ENCODE measurements at regions not wholly inside any gene's neighbourhood (a gene's known extent, or its start where the extent isn't known, plus 50 kb on each side); places are given as distances from the start of the nearest gene placed in this dataset.

DNA sequence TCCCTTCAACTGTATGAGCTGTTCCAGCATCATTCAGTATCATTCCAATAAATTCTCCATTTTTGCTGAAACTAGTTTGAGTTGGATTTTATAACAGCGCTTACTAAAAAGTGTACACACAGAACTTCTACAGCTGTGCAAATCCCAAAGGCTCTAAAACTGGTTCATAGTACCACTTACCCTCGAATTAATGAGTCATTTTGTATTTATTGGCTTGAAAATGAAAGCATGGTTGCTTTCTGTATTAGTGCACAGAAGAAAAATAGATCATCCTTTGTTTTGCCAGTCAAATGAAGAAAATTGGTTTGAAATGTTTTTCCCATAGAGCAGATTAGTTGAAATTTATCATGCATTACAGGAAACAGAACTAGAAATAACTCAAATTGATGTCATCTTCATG, 268.3 kb upstream of the CPNE8 start:
- TF ChIP-seq, protein P1, sequence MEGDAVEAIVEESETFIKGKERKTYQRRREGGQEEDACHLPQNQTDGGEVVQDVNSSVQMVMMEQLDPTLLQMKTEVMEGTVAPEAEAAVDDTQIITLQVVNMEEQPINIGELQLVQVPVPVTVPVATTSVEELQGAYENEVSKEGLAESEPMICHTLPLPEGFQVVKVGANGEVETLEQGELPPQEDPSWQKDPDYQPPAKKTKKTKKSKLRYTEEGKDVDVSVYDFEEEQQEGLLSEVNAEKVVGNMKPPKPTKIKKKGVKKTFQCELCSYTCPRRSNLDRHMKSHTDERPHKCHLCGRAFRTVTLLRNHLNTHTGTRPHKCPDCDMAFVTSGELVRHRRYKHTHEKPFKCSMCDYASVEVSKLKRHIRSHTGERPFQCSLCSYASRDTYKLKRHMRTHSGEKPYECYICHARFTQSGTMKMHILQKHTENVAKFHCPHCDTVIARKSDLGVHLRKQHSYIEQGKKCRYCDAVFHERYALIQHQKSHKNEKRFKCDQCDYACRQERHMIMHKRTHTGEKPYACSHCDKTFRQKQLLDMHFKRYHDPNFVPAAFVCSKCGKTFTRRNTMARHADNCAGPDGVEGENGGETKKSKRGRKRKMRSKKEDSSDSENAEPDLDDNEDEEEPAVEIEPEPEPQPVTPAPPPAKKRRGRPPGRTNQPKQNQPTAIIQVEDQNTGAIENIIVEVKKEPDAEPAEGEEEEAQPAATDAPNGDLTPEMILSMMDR (IDR thresholded peaks at IDR 0.05 in 2 of 3, conservative IDR thresholded peaks at IDR 0.05 in 1 of 3; ENCODE audit: borderline replicate concordance in 1 of 3, insufficient read depth in 1 of 3, low read depth in 2 of 3, low read length in 2 of 3) = no peak
- TF ChIP-seq, protein P2, sequence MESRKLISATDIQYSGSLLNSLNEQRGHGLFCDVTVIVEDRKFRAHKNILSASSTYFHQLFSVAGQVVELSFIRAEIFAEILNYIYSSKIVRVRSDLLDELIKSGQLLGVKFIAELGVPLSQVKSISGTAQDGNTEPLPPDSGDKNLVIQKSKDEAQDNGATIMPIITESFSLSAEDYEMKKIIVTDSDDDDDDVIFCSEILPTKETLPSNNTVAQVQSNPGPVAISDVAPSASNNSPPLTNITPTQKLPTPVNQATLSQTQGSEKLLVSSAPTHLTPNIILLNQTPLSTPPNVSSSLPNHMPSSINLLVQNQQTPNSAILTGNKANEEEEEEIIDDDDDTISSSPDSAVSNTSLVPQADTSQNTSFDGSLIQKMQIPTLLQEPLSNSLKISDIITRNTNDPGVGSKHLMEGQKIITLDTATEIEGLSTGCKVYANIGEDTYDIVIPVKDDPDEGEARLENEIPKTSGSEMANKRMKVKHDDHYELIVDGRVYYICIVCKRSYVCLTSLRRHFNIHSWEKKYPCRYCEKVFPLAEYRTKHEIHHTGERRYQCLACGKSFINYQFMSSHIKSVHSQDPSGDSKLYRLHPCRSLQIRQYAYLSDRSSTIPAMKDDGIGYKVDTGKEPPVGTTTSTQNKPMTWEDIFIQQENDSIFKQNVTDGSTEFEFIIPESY (IDR thresholded peaks at IDR 0.05; ENCODE audit: extremely low read depth, insufficient replicate concordance, low read length) = no peak
- TF ChIP-seq SIN3A (IDR thresholded peaks at IDR 0.05; ENCODE audit: low read depth) (no peak), ELF1 (IDR thresholded peaks at IDR 0.05; ENCODE audit: borderline replicate concordance, low read depth) (no peak), POLR2AphosphoS5 (IDR thresholded peaks at IDR 0.05; ENCODE audit: low read depth, low read length) (no peak), YY1 (IDR thresholded peaks at IDR 0.05; ENCODE audit: extremely low read depth, insufficient replicate concordance, low read depth, low read length) (no peak), RAD21 (IDR thresholded peaks at IDR 0.05; ENCODE audit: low read depth) (no peak), EZH2 (IDR thresholded peaks at IDR 0.05) (no peak), JUND (IDR thresholded peaks at IDR 0.05) (no peak), ZNF274 (IDR thresholded peaks at IDR 0.05; ENCODE audit: low read depth, low read length) (no peak), ZFX (IDR thresholded peaks at IDR 0.05) (no peak), EZH2phosphoT487 (IDR thresholded peaks at IDR 0.05; ENCODE audit: borderline replicate concordance) (no peak)
- TF ChIP-seq, protein P3, sequence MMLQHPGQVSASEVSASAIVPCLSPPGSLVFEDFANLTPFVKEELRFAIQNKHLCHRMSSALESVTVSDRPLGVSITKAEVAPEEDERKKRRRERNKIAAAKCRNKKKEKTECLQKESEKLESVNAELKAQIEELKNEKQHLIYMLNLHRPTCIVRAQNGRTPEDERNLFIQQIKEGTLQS (IDR thresholded peaks at IDR 0.05) = no peak
